GM10266 (cell line): ENCODE measurements at regions not wholly inside any gene's neighbourhood (a gene's known extent, or its start where the extent isn't known, plus 50 kb on each side); places are given as distances from the start of the nearest gene placed in this dataset.

Experiments
- DNase-seq: peaks from one replicate; pipeline ENCODE4 v3.0.0; 2012; ENCODE audit errors: extremely low spot score
- TF ChIP-seq, protein P1 (sequence below): IDR thresholded peaks from 2 replicates; pipeline ENCODE4 v1.5.1; 2012; ENCODE audit warnings: mild to moderate bottlenecking, low read depth; ENCODE audit not compliant: control insufficient read depth, insufficient read depth; ENCODE audit errors: missing control alignments

- no peak for DNase-seq
Measured at GRCh38 chr6:111973118-111973761, 80.7 kb upstream of the CCN6 start.

GRCh38 chr6:111973927-111974639, 79.8 kb upstream of the CCN6 start:
- DNase-seq = no peak
- TF ChIP-seq, protein P1, sequence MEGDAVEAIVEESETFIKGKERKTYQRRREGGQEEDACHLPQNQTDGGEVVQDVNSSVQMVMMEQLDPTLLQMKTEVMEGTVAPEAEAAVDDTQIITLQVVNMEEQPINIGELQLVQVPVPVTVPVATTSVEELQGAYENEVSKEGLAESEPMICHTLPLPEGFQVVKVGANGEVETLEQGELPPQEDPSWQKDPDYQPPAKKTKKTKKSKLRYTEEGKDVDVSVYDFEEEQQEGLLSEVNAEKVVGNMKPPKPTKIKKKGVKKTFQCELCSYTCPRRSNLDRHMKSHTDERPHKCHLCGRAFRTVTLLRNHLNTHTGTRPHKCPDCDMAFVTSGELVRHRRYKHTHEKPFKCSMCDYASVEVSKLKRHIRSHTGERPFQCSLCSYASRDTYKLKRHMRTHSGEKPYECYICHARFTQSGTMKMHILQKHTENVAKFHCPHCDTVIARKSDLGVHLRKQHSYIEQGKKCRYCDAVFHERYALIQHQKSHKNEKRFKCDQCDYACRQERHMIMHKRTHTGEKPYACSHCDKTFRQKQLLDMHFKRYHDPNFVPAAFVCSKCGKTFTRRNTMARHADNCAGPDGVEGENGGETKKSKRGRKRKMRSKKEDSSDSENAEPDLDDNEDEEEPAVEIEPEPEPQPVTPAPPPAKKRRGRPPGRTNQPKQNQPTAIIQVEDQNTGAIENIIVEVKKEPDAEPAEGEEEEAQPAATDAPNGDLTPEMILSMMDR = no peak

More at GRCh38 chr6:111973118-111973761, 80.7 kb upstream of the CCN6 start:
- TF ChIP-seq, protein P1 = no peak

- TF ChIP-seq, protein P1 = no peak
- no peak for DNase-seq
Measured at GRCh38 chr6:111975466-111975865, 78.4 kb upstream of the CCN6 start.

DNA sequence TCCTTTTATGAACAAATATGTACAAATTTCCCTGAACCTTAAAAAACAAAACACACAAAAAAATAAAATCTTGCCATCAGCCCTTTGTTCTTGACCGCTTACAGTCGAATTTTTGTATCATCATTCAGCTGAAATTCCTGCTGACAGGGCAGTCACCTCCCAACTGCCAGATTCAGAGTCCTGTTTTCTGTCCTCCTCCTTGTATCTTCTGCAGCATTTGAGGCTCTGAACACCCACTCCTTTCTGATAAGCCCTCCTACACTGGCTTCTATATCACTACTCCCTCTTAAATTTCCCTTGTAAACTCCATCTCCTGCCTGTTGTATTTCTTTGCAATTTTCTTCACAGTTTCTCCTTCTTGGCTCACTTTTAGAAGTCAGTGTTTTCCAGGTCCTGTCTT, 77.8 kb upstream of the CCN6 start:
- TF ChIP-seq, protein P1 = no peak

GRCh38 chr6:111978532-111979149, 75.3 kb upstream of the CCN6 start:
- TF ChIP-seq, protein P1 = no peak
- no peak for DNase-seq

More for the DNA sequence above, 77.8 kb upstream of the CCN6 start:
- no peak for DNase-seq

GRCh38 chr6:111979633-111980032, 74.3 kb upstream of the CCN6 start:
- TF ChIP-seq, protein P1 = no peak
- DNase-seq = no peak

DNA sequence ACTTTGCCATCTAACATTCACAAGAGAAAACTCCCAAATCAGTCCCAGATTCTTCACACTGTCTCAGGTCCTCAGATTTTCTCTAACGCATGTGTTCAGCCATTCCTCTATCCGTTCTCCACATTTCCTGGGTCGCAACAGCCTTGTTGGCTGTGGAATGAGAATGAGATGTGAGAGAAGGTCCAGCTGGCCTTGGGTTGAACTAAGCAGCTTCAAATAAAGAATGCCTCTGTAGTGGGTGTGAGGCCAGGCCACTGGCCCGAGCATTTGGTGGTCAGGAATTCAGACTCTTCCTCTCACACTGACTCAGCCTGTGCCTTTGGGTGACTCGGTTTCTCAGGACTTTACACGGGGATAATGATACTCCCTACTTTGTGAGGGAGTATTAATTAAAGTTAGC, 73.8 kb upstream of the CCN6 start:
- no peak for DNase-seq
- TF ChIP-seq, protein P1 = no peak
